ENCODE measurements at regions not wholly inside any gene's neighbourhood (a gene's known extent, or its start where the extent isn't known, plus 50 kb on each side); places are given as distances from the start of the nearest gene placed in this dataset.

DNA sequence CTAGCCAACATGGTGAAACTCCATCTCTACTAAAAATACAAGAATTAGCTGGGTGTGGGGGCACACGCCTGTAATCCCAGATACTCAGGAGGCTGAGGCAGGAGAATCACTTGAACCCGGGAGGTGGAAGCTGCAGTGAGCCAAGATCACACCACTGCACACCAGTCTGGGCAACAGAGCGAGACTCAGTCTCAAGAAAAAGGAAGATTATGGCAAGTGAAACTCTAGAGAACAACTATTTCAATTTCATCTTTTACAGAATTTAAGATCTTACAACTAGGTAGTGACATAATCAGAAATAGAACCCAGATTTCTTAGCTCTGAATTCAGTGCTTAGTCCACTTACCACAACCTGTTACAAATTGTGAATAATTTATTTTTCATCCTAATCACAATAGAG lies 108.8 kb upstream of the MAP3K1 start:
- Histone ChIP-seq H3K36me3 (ENCODE audit: low read depth) (no peaks in the 10 kb centered on the region), H4K20me1 (ENCODE audit: insufficient read depth) (no peaks in the 10 kb centered on the region), H3K9me3 (ENCODE audit: low read depth) (no peaks in the 10 kb centered on the region), H3F3A (ENCODE audit: insufficient read depth) (peaks cover 15% of the 10 kb centered on the region), H3K4me1 (ENCODE audit: insufficient read depth) (peaks cover 8% of the 10 kb centered on the region), H2AFZ (no peak overlapping the region), H3K9ac (no peak overlapping the region), H3K4me2 (ENCODE audit: unreplicated experiment) (no peak overlapping the region), H3K9me2 (ENCODE audit: insufficient read depth) (no peaks in the 10 kb centered on the region), H3K27me3 (replicated peaks; ENCODE audit: insufficient read depth) (peaks cover 8% of the 10 kb centered on the region; the same call in 1 of the 2 replicates), H3K79me2 (ENCODE audit: insufficient read depth) (no peaks in the 10 kb centered on the region), H3K4me3 (no peak overlapping the region), H3K27ac (no peak overlapping the region)
- in situ Hi-C loops (cut with MboI): no loop called here
- no peak for DNase-seq
- no peak for TF ChIP-seq EZH2 (IDR thresholded peaks at IDR 0.05; ENCODE audit: insufficient read depth, poor library complexity, severe bottlenecking)
- 72 to 78% methylated on average over 3 of the region's 3 CpGs for WGBS, 2 experiments (ENCODE audit: low coverage in 1 of 2, low lambda C conversion rate in 2 of 2, missing lambda C conversion rate in 2 of 2)

- no peak overlapping the region for H2AFZ ChIP-seq
- no peaks in the 10 kb centered on the region for H3K9me3 ChIP-seq (ENCODE audit: low read depth)
- TF ChIP-seq EZH2 (IDR thresholded peaks at IDR 0.05; ENCODE audit: insufficient read depth, poor library complexity, severe bottlenecking): no peak
- no peak for TF ChIP-seq EZH2phosphoT487 (IDR thresholded peaks at IDR 0.05; ENCODE audit: insufficient read depth, low read depth)
- no peaks in the 10 kb centered on the region for H3K79me2 ChIP-seq (ENCODE audit: insufficient read depth)
- H3K36me3 ChIP-seq (ENCODE audit: low read depth): no peaks in the 10 kb centered on the region
- H4K20me1 ChIP-seq (ENCODE audit: insufficient read depth): no peaks in the 10 kb centered on the region
- no peaks in the 10 kb centered on the region for H3K9me2 ChIP-seq (ENCODE audit: insufficient read depth)
- in situ Hi-C loops (cut with MboI): no loop called here
- peaks cover 14% of the 10 kb centered on the region for H3K27me3 ChIP-seq (replicated peaks; ENCODE audit: insufficient read depth)
- H3K4me2 ChIP-seq (ENCODE audit: unreplicated experiment): no peak overlapping the region
- WGBS, 2 experiments (ENCODE audit: low coverage in 1 of 2, low lambda C conversion rate in 2 of 2, missing lambda C conversion rate in 2 of 2): 49 to 50% methylated on average over 5 of the region's 5 CpGs
- no peaks in the 10 kb centered on the region for H3K4me1 ChIP-seq (ENCODE audit: insufficient read depth)
- DNase-seq: no peak
- no peak overlapping the region for H3K4me3 ChIP-seq
- peaks cover 5% of the 10 kb centered on the region; the same call in 1 of the 2 replicates for H3F3A ChIP-seq (ENCODE audit: insufficient read depth)
- H3K9ac ChIP-seq: no peak overlapping the region
- H3K27ac ChIP-seq: no peak overlapping the region
Observed at GRCh38 chr5:56705217-56705616, 110.1 kb upstream of the MAP3K1 start.

DNA sequence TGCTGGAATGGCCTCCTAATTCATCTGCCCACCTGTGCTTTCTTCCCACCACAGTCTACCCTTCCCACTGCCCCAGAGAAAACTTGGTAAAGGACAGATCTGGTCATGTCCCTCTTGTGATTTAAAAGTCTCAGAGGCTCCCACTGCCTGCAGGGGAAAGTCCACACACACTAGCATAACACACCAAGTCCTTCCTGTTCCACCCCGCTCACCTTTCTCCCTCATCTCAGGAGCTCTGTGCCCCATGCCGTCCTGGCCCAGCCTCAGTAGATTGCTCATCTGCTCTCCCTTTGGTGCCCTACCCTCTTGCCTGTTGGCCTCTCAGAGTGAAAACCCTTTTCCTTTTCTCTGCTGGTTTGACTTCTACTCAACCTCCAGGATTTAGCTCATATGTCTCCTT lies 111.4 kb upstream of the MAP3K1 start:
- no peak overlapping the region for H3K9ac ChIP-seq
- TF ChIP-seq EZH2phosphoT487 (IDR thresholded peaks at IDR 0.05; ENCODE audit: insufficient read depth, low read depth) (no peak), EZH2 (IDR thresholded peaks at IDR 0.05; ENCODE audit: insufficient read depth, poor library complexity, severe bottlenecking) (no peak)
- H3K9me2 ChIP-seq (ENCODE audit: insufficient read depth): no peaks in the 10 kb centered on the region
- peaks cover 14% of the 10 kb centered on the region for H3K27me3 ChIP-seq (replicated peaks; ENCODE audit: insufficient read depth)
- no peak overlapping the region for H2AFZ ChIP-seq
- no peaks in the 10 kb centered on the region for H3F3A ChIP-seq (ENCODE audit: insufficient read depth)
- no peaks in the 10 kb centered on the region for H3K79me2 ChIP-seq (ENCODE audit: insufficient read depth)
- in situ Hi-C loops (cut with MboI): no loop called here
- H3K4me2 ChIP-seq (ENCODE audit: unreplicated experiment): no peak overlapping the region
- H4K20me1 ChIP-seq (ENCODE audit: insufficient read depth): no peaks in the 10 kb centered on the region
- H3K9me3 ChIP-seq (ENCODE audit: low read depth): no peaks in the 10 kb centered on the region
- no peak overlapping the region for H3K4me3 ChIP-seq
- no peaks in the 10 kb centered on the region for H3K36me3 ChIP-seq (ENCODE audit: low read depth)
- no peaks in the 10 kb centered on the region for H3K4me1 ChIP-seq (ENCODE audit: insufficient read depth)
- no peak overlapping the region for H3K27ac ChIP-seq
- DNase-seq: no peak
- WGBS, 2 experiments (ENCODE audit: low coverage in 1 of 2, low lambda C conversion rate in 2 of 2, missing lambda C conversion rate in 2 of 2): 87 to 90% methylated on average over 2 of the region's 2 CpGs

GRCh38 chr5:56700711-56701110 lies 114.6 kb upstream of the MAP3K1 start:
- Histone ChIP-seq H3K9me2 (ENCODE audit: insufficient read depth) (no peaks in the 10 kb centered on the region), H3K36me3 (ENCODE audit: low read depth) (no peaks in the 10 kb centered on the region), H4K20me1 (ENCODE audit: insufficient read depth) (no peaks in the 10 kb centered on the region), H3K79me2 (ENCODE audit: insufficient read depth) (no peaks in the 10 kb centered on the region), H3K4me2 (ENCODE audit: unreplicated experiment) (no peak overlapping the region), H3K9ac (no peak overlapping the region), H2AFZ (no peak overlapping the region), H3F3A (ENCODE audit: insufficient read depth) (no peaks in the 10 kb centered on the region), H3K27me3 (replicated peaks; ENCODE audit: insufficient read depth) (peaks cover 24% of the 10 kb centered on the region), H3K27ac (no peak overlapping the region), H3K9me3 (ENCODE audit: low read depth) (no peaks in the 10 kb centered on the region), H3K4me3 (no peak overlapping the region), H3K4me1 (ENCODE audit: insufficient read depth) (no peaks in the 10 kb centered on the region)
- in situ Hi-C loops (cut with MboI): no loop called here
- TF ChIP-seq EZH2phosphoT487 (IDR thresholded peaks at IDR 0.05; ENCODE audit: insufficient read depth, low read depth) (no peak), EZH2 (IDR thresholded peaks at IDR 0.05; ENCODE audit: insufficient read depth, poor library complexity, severe bottlenecking) (no peak)
- WGBS, 2 experiments (ENCODE audit: low coverage in 1 of 2, low lambda C conversion rate in 2 of 2, missing lambda C conversion rate in 2 of 2): 51 to 52% methylated on average over 4 of the region's 4 CpGs
- no peak for DNase-seq

GRCh38 chr5:56699538-56699937 lies 115.8 kb upstream of the MAP3K1 start:
- no peak overlapping the region for H3K4me2 ChIP-seq (ENCODE audit: unreplicated experiment)
- DNase-seq: no peak
- no peaks in the 10 kb centered on the region for H3K4me1 ChIP-seq (ENCODE audit: insufficient read depth)
- no peak overlapping the region for H3K4me3 ChIP-seq
- no peak for TF ChIP-seq EZH2 (IDR thresholded peaks at IDR 0.05; ENCODE audit: insufficient read depth, poor library complexity, severe bottlenecking)
- TF ChIP-seq EZH2phosphoT487 (IDR thresholded peaks at IDR 0.05; ENCODE audit: insufficient read depth, low read depth): no peak
- no peaks in the 10 kb centered on the region for H3K79me2 ChIP-seq (ENCODE audit: insufficient read depth)
- H3F3A ChIP-seq (ENCODE audit: insufficient read depth): no peaks in the 10 kb centered on the region
- no peak overlapping the region for H3K27ac ChIP-seq
- 71% methylated on average over 8 of the region's 8 CpGs for WGBS, 2 experiments (ENCODE audit: low coverage in 1 of 2, low lambda C conversion rate in 2 of 2, missing lambda C conversion rate in 2 of 2)
- H3K9ac ChIP-seq: no peak overlapping the region
- in situ Hi-C loops (cut with MboI): no loop called here
- no peaks in the 10 kb centered on the region for H3K9me2 ChIP-seq (ENCODE audit: insufficient read depth)
- H3K27me3 ChIP-seq (replicated peaks; ENCODE audit: insufficient read depth): peaks cover 24% of the 10 kb centered on the region
- no peaks in the 10 kb centered on the region for H3K9me3 ChIP-seq (ENCODE audit: low read depth)
- H3K36me3 ChIP-seq (ENCODE audit: low read depth): no peaks in the 10 kb centered on the region
- H4K20me1 ChIP-seq (ENCODE audit: insufficient read depth): no peaks in the 10 kb centered on the region
- no peak overlapping the region for H2AFZ ChIP-seq

Data from GM23248 (cell line).